ENCODE measurements at regions not wholly inside any gene's neighbourhood (a gene's known extent, or its start where the extent isn't known, plus 50 kb on each side); places are given as distances from the start of the nearest gene placed in this dataset.
"Not testable (repeated sequence)": the region's sequence is repeated elsewhere in the genome, so short reads cannot be mapped to it uniquely, and the experiment has no call there.

DNA sequence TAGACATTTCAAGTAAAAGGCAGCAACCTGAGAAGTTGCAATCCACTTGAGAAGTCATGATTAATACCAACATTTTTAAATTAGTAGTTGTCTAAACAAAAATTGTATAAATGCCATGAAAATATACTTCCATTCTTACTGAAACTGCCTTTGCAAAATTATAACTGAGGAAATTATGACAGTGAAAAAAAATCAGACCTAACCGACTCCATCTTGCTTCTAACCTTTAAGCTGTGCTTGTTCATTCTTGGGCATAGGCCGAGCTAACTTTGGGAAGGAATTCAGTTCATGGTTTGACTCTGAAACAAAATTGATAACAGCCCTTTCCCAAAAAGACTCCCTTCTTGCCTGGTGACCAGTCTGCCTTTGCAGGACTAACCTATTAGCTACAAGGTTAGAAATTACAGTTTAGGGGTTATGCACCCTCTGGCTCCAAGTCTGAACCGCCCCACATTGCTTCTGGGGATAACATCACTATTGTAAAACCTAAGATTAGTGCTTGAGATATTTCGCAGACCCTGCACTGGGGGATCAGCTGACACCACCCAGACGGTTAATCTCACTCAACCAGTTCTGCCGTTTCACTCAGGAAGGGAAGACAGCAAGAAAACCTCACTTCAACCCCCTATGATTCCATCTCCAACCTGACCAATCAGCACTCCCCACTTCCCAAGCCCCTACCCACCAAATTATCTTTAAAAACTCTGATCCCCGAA, 136.1 kb upstream of the ADAMTS3 start (continued):
- peak; percentile 65; the same call in 1 of the 2 replicates for TF ChIP-seq MEF2D (tag; conservative IDR thresholded peaks at IDR 0.05; ENCODE audit: low read depth)
- TF ChIP-seq, protein P1, sequence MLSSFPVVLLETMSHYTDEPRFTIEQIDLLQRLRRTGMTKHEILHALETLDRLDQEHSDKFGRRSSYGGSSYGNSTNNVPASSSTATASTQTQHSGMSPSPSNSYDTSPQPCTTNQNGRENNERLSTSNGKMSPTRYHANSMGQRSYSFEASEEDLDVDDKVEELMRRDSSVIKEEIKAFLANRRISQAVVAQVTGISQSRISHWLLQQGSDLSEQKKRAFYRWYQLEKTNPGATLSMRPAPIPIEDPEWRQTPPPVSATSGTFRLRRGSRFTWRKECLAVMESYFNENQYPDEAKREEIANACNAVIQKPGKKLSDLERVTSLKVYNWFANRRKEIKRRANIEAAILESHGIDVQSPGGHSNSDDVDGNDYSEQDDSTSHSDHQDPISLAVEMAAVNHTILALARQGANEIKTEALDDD (IDR thresholded peaks at IDR 0.05): peak; percentile 98
- TF ChIP-seq ZNF165 (CRISPR knock-in tag; IDR thresholded peaks at IDR 0.05; ENCODE audit: borderline replicate concordance): 0 out of 2 replicates have a peak, but pooled peaks have one; percentile 38
- TF ChIP-seq, protein P2, sequence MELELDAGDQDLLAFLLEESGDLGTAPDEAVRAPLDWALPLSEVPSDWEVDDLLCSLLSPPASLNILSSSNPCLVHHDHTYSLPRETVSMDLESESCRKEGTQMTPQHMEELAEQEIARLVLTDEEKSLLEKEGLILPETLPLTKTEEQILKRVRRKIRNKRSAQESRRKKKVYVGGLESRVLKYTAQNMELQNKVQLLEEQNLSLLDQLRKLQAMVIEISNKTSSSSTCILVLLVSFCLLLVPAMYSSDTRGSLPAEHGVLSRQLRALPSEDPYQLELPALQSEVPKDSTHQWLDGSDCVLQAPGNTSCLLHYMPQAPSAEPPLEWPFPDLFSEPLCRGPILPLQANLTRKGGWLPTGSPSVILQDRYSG (tag; conservative IDR thresholded peaks at IDR 0.05; ENCODE audit: low read depth): peak; percentile 80
- TF ChIP-seq, protein P3, sequence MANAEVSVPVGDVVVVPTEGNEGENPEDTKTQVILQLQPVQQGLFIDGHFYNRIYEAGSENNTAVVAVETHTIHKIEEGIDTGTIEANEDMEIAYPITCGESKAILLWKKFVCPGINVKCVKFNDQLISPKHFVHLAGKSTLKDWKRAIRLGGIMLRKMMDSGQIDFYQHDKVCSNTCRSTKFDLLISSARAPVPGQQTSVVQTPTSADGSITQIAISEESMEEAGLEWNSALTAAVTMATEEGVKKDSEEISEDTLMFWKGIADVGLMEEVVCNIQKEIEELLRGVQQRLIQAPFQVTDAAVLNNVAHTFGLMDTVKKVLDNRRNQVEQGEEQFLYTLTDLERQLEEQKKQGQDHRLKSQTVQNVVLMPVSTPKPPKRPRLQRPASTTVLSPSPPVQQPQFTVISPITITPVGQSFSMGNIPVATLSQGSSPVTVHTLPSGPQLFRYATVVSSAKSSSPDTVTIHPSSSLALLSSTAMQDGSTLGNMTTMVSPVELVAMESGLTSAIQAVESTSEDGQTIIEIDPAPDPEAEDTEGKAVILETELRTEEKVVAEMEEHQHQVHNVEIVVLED (CRISPR knock-in tag; IDR thresholded peaks at IDR 0.05): peak; percentile 30; the same call in 1 of the 2 replicates
- TF ChIP-seq PTRF (tag; IDR thresholded peaks at IDR 0.05): peak; percentile 84
- TF ChIP-seq ARID1B (IDR thresholded peaks at IDR 0.05): peak; percentile 55
- TF ChIP-seq ZNF239 (CRISPR knock-in tag; IDR thresholded peaks at IDR 0.05): peak; percentile 73
- peak; percentile 80 for TF ChIP-seq ZNF584 (CRISPR knock-in tag; IDR thresholded peaks at IDR 0.05; ENCODE audit: low read depth)
- TF ChIP-seq, protein P4, sequence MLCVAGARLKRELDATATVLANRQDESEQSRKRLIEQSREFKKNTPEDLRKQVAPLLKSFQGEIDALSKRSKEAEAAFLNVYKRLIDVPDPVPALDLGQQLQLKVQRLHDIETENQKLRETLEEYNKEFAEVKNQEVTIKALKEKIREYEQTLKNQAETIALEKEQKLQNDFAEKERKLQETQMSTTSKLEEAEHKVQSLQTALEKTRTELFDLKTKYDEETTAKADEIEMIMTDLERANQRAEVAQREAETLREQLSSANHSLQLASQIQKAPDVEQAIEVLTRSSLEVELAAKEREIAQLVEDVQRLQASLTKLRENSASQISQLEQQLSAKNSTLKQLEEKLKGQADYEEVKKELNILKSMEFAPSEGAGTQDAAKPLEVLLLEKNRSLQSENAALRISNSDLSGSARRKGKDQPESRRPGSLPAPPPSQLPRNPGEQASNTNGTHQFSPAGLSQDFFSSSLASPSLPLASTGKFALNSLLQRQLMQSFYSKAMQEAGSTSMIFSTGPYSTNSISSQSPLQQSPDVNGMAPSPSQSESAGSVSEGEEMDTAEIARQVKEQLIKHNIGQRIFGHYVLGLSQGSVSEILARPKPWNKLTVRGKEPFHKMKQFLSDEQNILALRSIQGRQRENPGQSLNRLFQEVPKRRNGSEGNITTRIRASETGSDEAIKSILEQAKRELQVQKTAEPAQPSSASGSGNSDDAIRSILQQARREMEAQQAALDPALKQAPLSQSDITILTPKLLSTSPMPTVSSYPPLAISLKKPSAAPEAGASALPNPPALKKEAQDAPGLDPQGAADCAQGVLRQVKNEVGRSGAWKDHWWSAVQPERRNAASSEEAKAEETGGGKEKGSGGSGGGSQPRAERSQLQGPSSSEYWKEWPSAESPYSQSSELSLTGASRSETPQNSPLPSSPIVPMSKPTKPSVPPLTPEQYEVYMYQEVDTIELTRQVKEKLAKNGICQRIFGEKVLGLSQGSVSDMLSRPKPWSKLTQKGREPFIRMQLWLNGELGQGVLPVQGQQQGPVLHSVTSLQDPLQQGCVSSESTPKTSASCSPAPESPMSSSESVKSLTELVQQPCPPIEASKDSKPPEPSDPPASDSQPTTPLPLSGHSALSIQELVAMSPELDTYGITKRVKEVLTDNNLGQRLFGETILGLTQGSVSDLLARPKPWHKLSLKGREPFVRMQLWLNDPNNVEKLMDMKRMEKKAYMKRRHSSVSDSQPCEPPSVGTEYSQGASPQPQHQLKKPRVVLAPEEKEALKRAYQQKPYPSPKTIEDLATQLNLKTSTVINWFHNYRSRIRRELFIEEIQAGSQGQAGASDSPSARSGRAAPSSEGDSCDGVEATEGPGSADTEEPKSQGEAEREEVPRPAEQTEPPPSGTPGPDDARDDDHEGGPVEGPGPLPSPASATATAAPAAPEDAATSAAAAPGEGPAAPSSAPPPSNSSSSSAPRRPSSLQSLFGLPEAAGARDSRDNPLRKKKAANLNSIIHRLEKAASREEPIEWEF (CRISPR knock-in tag; IDR thresholded peaks at IDR 0.05): 0 out of 2 replicates have a peak, but pooled peaks have one; percentile 39
- TF ChIP-seq CBFA2T3 (IDR thresholded peaks at IDR 0.05): peak; percentile 53
- TF ChIP-seq ZNF23 (CRISPR knock-in tag; IDR thresholded peaks at IDR 0.05): peak; percentile 10; the same call in 1 of the 2 replicates
- peak; percentile 84 for TF ChIP-seq BACH1 (tag; IDR thresholded peaks at IDR 0.05)
- TF ChIP-seq ZNF668 (CRISPR knock-in tag; IDR thresholded peaks at IDR 0.05): peak; percentile 76; the same call in 1 of the 2 replicates
- TF ChIP-seq MYC (IDR thresholded peaks at IDR 0.05; ENCODE audit: low read depth, low read length): not testable (repeated sequence)
- TF ChIP-seq MYC (CRISPR knock-in tag; IDR thresholded peaks at IDR 0.05; ENCODE audit: borderline replicate concordance, low read depth): peak; percentile 72; the same call in 1 of the 2 replicates
- peak; percentile 95 for TF ChIP-seq ZNF76 (CRISPR knock-in tag; IDR thresholded peaks at IDR 0.05; ENCODE audit: borderline replicate concordance)
